Prostate gland (tissue), 2 donors: ENCODE measurements at regions not wholly inside any gene's neighbourhood (a gene's known extent, or its start where the extent isn't known, plus 50 kb on each side); places are given as distances from the start of the nearest gene placed in this dataset.

Source experiments
- POLR2A ChIP-seq: fragments of 450-650 bp; IDR thresholded peaks from one replicate; pipeline ENCODE4 v1.6.1; 2016; ENCODE audit warnings: antibody characterized with exemption, mild to moderate bottlenecking
- POLR2AphosphoS5 ChIP-seq: sonication (generic); formaldehyde crosslinking; IDR thresholded peaks from one replicate; pipeline ENCODE4 v1.6.1; 2017; ENCODE audit warnings: antibody characterized with exemption
- TF ChIP-seq, protein P1 (sequence below), 4 experiments: fragments of 200-600 bp in 2 of 4; fragments of 450-650 bp in 2 of 4; sonication (generic) in 2 of 4; IDR thresholded peaks; 1 replicate in 3 of 4; 2 replicates in 1 of 4; pipeline ENCODE4 v1.5.1; 2016 to 2019; ENCODE audit warnings: antibody characterized with exemption in 4 of 4, mild to moderate bottlenecking in 2 of 4, moderate library complexity in 2 of 4

DNA sequence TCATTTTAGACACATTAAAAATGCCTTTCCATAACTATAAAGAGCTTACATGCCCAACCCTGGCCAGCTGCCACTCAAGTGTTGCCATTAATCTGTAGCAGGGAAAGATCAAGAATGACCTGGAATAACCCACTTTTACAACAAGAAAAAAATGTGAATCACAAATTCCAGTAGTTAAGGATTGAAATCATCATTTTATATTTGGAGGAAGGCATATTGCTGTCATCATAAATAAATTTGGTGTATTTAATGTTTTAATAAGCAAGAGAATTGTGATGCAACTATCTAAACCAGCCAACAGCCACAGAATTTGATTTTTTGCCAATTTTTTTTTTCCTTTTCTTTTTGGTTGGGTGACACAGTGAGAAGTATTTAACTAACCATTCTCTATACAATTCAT is 240.0 kb upstream of the SEMA6D start:
- TF ChIP-seq POLR2AphosphoS5: no peak
- TF ChIP-seq POLR2A: no peak
- TF ChIP-seq, protein P1, sequence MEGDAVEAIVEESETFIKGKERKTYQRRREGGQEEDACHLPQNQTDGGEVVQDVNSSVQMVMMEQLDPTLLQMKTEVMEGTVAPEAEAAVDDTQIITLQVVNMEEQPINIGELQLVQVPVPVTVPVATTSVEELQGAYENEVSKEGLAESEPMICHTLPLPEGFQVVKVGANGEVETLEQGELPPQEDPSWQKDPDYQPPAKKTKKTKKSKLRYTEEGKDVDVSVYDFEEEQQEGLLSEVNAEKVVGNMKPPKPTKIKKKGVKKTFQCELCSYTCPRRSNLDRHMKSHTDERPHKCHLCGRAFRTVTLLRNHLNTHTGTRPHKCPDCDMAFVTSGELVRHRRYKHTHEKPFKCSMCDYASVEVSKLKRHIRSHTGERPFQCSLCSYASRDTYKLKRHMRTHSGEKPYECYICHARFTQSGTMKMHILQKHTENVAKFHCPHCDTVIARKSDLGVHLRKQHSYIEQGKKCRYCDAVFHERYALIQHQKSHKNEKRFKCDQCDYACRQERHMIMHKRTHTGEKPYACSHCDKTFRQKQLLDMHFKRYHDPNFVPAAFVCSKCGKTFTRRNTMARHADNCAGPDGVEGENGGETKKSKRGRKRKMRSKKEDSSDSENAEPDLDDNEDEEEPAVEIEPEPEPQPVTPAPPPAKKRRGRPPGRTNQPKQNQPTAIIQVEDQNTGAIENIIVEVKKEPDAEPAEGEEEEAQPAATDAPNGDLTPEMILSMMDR (IDR thresholded peaks at IDR 0.05): no peak
